ENCODE measurements at regions not wholly inside any gene's neighbourhood (a gene's known extent, or its start where the extent isn't known, plus 50 kb on each side); places are given as distances from the start of the nearest gene placed in this dataset.

- TF ChIP-seq CTCF (IDR thresholded peaks at IDR 0.05): no peak
- no peak for TF ChIP-seq EZH2 (IDR thresholded peaks at IDR 0.05; ENCODE audit: borderline replicate concordance, insufficient read depth, low read depth, low read length, poor library complexity, severe bottlenecking)
Measured at GRCh38 chr6:25052181-25052580, 116.4 kb upstream of the RIPOR2 start.
